ENCODE measurements at regions not wholly inside any gene's neighbourhood (a gene's known extent, or its start where the extent isn't known, plus 50 kb on each side); places are given as distances from the start of the nearest gene placed in this dataset.

DNA sequence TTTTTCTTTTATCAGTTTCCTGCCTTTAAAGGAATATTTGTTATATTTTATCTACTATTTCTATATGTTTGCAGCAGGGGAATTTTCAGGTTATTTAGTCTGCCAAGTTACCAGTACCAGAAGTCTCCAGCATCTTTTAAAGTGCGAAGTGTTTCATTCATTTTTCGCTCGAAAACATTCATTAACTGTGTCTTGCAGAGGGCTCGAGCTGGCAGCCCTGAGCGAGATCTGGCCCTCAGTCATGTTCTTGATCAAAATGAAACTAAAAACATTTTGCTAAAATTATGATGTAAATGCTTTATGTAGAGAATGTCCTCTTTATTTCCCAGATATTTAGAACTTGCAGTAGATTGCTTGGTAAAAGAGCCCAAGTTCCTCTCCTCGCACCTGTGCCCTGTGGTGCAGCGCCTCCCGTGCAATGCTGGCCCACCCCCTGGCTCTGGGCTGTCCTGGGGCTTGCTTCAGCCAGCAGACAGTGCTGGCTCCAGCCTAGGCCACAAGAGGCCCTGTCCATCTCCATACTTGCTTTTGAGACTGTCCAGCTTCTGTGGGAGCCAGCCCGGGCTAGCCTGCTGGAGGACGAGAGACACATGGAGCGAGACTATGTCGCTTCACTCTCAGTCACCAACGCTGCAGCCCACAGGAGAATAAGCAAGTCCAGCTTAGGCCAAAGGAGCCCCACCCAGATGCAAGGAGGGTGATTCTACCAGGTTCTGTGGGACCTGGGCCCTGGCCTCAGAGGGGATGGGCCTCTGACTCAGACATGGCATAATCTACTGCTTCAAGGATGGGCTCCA is 71.9 kb upstream of the PRR23E start:
- H3K4me1 Mint-ChIP-seq = no peaks in the 10 kb centered on the region
- DNase-seq = no peak
- no peaks in the 10 kb centered on the region for H3K9me3 Mint-ChIP-seq
- no peak overlapping the region for H3K27ac Mint-ChIP-seq
- no peaks in the 10 kb centered on the region for H3K36me3 Mint-ChIP-seq
- no peak overlapping the region for H3K4me3 Mint-ChIP-seq
- H3K27me3 Mint-ChIP-seq (ENCODE audit: low read depth in 3 of 3) = peaks cover 0 to 13% (median 9%) of the 10 kb centered on the region in 3 donors

DNA sequence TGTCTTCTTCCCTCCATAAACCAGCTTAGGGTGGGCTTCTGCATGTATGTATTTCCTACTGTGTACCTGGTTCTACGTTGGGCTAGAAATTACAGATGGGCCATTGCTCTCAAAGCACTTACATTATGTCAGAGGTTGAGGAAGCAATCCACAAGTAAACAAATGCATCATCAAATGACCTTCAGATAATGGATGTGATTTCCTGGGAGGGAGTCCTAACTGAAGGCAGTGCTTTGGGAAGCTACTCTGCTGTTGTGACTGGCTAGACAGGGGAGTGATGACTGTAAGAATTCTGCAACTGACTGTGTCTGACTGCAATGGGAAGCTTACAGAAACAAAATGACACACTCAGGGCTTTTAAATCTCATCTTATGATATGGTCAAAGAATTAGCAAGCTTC is 71.0 kb upstream of the PRR23E start:
- Mint-ChIP-seq H3K27me3 (ENCODE audit: low read depth in 3 of 3) (peaks cover 0 to 17% (median 9%) of the 10 kb centered on the region in 3 donors), H3K4me3 (no peak overlapping the region), H3K4me1 (no peaks in the 10 kb centered on the region), H3K36me3 (no peaks in the 10 kb centered on the region), H3K9me3 (no peaks in the 10 kb centered on the region), H3K27ac (no peak overlapping the region)
- no peak for DNase-seq

DNA sequence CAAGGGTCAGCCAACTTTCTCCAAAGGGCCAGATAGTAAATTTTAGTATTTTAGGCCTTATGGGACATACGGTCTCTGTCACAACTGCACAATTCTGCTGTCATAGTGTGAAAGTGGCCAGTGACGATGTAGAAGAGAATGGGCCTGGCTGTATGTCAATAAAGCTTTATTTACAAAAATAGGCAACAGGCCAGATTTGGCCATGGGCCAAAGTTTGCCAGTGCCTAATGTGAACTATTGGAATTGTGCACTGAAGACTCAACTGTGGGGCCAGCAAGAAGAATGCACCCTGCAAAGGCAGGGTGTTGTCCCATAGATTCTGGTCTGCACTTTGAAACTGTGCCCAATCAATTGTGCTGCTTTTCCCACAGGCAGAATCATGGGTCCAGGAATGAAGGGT is 69.4 kb upstream of the PRR23E start:
- DNase-seq = no peak
- Mint-ChIP-seq H3K9me3 (no peaks in the 10 kb centered on the region), H3K36me3 (no peaks in the 10 kb centered on the region), H3K27me3 (ENCODE audit: low read depth in 3 of 3) (peaks cover 0 to 17% (median 4%) of the 10 kb centered on the region in 3 donors), H3K4me1 (no peaks in the 10 kb centered on the region), H3K4me3 (no peak overlapping the region), H3K27ac (no peak overlapping the region)

DNA sequence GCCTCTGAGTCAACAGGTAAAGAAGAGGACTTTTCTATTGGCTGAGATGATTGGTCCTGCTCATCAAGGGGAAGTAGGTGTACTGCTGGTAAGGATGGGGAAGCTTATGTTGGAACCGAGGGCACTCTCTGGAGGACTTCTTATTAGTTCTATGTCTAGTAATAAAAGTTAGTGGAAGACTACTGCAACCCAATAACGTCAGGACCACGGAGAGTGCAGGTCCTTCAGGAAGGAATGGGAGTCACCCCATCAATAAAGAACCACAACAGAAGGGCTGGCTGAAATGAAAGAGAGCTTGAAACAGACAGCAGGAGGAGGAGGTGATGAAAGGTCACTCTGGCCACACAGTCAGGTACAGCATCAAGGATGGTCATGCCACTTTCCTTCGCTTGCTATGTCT is 68.8 kb upstream of the PRR23E start:
- H3K4me3 Mint-ChIP-seq = no peak overlapping the region
- no peak overlapping the region for H3K27ac Mint-ChIP-seq
- H3K9me3 Mint-ChIP-seq = no peaks in the 10 kb centered on the region
- H3K4me1 Mint-ChIP-seq = no peaks in the 10 kb centered on the region
- DNase-seq = no peak
- H3K27me3 Mint-ChIP-seq (ENCODE audit: low read depth in 3 of 3) = peaks cover 0 to 17% (median 2%) of the 10 kb centered on the region in 3 donors
- H3K36me3 Mint-ChIP-seq = no peaks in the 10 kb centered on the region

DNA sequence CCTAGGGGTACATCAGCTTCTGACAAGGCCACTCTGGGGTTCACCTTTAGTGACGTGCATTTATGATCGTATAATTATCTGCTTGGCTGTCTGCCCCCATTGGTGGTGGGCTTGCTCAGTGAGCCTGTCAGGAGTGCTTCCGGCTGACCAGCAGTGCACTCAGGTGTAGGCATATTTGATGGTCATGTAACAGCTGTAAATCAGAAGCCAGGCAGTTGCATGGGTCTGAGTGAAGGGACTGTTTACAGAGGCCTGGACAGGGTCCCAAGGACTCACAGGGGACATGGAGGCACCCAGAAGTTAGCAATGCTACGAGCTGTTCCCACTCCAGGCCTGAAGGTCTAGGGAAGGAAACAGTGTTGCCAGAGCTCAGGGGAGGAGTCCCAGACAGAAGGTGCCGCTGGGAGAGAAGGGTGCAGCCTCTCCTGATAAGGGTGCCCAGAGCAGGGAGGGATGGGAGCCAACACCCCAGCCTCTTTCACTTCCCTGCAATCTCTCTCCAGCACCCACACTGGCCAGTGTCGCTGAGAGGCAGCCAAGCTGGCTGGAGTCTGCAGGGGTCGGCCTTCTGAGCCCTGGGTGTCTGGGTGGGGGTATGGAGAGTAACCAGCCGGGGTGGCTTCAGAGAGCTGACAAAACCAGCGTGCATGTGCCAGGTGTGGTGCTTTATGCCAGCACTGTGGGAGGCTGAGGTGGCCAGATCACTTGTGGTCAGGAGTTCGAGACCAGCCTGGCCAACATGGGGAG is 61.3 kb upstream of the PRR23E start:
- Mint-ChIP-seq H3K4me1 (no peaks in the 10 kb centered on the region), H3K27me3 (ENCODE audit: low read depth in 3 of 3) (peaks cover 6 to 9% (median 6%) of the 10 kb centered on the region in 3 donors), H3K36me3 (no peaks in the 10 kb centered on the region), H3K4me3 (no peak overlapping the region), H3K27ac (no peak overlapping the region), H3K9me3 (no peaks in the 10 kb centered on the region)
- no peak for DNase-seq

DNA sequence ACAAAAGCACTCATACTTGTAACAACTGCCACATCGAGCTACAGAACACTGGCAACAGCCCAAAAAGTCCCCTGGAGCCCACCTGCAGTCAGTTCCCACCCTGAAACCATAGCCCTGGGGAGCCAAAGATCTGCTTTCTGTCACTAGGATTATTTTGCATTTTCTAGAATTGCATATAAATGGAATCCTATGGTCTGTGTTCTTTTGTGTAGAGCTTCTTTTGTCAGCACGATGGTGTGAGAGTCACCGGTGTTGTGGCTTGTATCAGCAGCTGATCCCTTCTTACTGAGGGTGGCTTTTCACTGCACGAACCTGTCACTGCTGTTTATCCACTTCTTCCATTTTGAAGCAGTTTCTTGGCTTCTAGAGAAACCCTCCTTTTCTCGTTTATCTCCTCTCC is 60.1 kb upstream of the PRR23E start:
- DNase-seq = no peak
- H3K36me3 Mint-ChIP-seq = no peaks in the 10 kb centered on the region
- no peak overlapping the region for H3K4me3 Mint-ChIP-seq
- H3K27me3 Mint-ChIP-seq (ENCODE audit: low read depth in 3 of 3) = peaks cover 2 to 9% (median 6%) of the 10 kb centered on the region in 3 donors
- no peak overlapping the region for H3K27ac Mint-ChIP-seq
- H3K9me3 Mint-ChIP-seq = no peaks in the 10 kb centered on the region
- H3K4me1 Mint-ChIP-seq = no peaks in the 10 kb centered on the region

DNA sequence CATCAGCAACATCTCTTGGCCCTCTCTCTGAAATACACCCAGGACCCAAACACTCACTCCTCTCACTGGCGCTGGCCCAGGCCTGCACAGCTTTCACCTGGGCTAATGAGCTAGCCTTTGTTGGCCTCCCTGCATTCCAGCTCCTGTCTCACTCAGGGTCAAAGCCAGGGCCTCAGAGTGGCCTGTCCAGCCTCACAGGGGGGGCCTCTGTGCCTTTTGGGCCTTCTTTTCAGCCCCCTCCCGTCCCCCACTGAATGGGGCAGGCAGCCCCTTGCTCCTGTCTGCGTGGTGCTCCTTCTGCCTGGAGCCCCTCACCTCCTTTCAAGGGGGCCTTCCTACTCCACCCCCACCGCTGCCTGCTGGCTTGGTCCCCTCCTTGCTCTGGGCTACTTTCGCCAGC is 59.0 kb upstream of the PRR23E start:
- Mint-ChIP-seq H3K9me3 (no peaks in the 10 kb centered on the region), H3K4me1 (no peaks in the 10 kb centered on the region), H3K27me3 (ENCODE audit: low read depth in 3 of 3) (peaks cover 2 to 9% (median 6%) of the 10 kb centered on the region in 3 donors), H3K36me3 (no peaks in the 10 kb centered on the region), H3K4me3 (no peak overlapping the region), H3K27ac (no peak overlapping the region)
- no peak for DNase-seq

DNA sequence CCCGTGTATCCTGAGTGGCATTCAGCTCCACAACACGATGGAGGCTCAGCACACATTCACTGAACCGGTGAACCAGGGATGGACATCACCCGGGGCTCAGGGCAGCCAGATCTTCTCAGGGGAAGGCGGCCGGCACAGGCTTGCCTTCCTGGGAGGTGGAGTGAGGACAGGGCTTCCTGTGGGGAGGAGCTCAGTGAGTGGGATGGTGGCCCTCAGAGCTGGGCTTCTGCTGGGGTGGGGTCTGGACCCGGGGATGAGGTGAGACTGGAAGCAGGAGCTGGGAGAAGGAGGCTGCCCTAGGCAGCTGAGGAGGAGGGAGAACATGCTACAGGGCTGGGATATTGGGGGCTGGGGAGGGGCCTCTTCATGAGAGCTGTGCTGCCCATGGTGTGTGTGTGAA is 58.5 kb upstream of the PRR23E start:
- DNase-seq = no peak
- Mint-ChIP-seq H3K36me3 (no peaks in the 10 kb centered on the region), H3K4me1 (no peaks in the 10 kb centered on the region), H3K27ac (peak overlapping the region in 1 of 6 donors; percentile 0), H3K4me3 (no peak overlapping the region), H3K9me3 (no peaks in the 10 kb centered on the region), H3K27me3 (ENCODE audit: low read depth in 3 of 3) (peaks cover 2 to 9% (median 6%) of the 10 kb centered on the region in 3 donors)

DNA sequence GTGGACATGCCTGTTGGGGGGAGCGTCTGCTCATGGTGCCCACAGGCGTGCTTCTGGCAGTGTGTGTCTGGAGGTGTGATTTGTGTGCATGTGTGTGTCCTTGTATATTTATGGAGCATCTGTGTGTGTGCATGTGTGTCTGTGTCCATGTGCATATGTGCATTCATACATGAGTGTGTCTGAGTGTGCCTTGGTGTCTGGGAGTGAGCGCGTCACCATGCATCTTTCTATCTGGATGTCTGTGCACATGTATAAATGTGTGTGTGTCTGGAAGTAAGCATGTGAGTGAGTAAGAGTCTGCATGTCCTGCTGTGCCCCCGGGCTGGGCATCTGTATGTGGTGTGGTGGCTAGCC is 58.1 kb upstream of the PRR23E start:
- H3K9me3 Mint-ChIP-seq = no peaks in the 10 kb centered on the region
- DNase-seq = no peak
- no peak overlapping the region for H3K4me3 Mint-ChIP-seq
- H3K27ac Mint-ChIP-seq = no peak overlapping the region
- no peaks in the 10 kb centered on the region for H3K36me3 Mint-ChIP-seq
- no peaks in the 10 kb centered on the region for H3K4me1 Mint-ChIP-seq
- H3K27me3 Mint-ChIP-seq (ENCODE audit: low read depth in 3 of 3) = peaks cover 2 to 7% (median 6%) of the 10 kb centered on the region in 3 donors

DNA sequence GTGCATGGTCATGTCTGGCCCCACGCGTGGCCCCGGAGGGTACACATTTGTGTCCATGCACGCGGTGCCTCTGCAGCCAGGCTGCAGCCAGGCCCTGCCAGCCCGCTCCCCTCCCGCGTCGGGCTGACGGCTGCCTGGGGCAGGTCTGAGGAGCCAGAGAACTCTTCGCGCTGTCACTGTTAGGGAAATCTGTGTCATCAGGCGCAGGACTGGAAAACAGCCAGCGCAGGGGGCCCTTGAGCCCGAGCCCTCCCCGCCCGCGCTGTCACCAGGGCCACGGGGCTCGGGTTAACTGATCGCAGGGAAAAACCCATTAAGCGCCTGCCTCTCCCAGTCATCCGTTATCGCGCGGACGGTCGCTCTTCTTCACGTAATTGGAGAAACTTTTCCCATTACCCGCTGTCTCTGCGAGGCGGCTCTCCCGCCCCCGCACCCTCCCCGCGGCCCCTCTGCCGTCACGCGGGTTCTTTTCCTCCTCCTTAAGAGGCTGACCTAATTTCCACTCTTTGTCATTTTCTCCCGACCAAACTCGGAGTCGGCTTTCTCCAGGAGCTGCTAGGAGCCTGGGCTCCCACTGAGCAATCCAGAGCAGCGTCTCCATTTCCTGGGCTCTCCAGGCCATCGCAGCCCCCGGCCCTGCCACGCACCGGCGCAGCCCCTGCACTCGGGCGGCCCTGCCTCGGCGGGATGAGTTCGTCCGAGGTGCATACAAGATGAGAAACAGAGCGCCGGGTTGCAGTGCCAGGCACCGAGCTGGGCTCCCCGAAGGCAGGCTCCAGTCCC is 57.5 kb upstream of the PRR23E start:
- Mint-ChIP-seq H3K9me3 (no peaks in the 10 kb centered on the region), H3K4me3 (no peak overlapping the region), H3K27me3 (ENCODE audit: low read depth in 3 of 3) (peaks cover 2 to 7% (median 6%) of the 10 kb centered on the region in 3 donors), H3K36me3 (no peaks in the 10 kb centered on the region), H3K4me1 (no peaks in the 10 kb centered on the region), H3K27ac (no peak overlapping the region)
- DNase-seq = no peak

DNA sequence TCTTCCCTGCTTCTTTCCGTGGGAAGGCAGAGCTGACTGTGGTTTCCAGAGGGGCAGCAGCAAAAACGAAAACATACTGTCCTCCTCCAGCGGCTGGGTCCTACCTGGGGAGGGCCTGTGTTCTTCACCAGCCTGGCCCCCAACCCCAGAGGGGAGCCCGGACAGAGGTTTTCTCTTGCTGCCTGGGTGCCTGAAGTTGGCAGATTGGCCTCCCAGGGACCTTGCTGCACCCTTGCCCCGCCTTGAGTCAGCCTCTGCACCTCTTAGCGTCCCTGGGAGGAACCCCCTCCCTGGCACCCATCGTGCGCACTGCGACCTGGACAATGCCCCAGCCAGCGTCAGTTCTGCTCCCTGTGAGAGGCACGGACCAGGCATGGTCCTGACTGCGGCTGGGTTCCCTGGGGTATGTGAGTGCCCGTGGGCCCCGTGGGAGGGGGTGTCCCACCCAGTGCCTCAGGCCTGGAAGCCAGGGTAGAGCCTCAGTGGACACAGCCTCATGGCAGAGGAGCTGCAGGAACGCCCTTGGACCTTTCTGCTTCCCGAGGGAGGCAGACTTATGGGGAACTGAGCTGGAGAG is 56.8 kb upstream of the PRR23E start:
- Mint-ChIP-seq H3K27ac (no peak overlapping the region), H3K4me1 (no peaks in the 10 kb centered on the region), H3K9me3 (no peaks in the 10 kb centered on the region), H3K4me3 (no peak overlapping the region), H3K27me3 (ENCODE audit: low read depth in 3 of 3) (peaks cover 2 to 7% (median 6%) of the 10 kb centered on the region in 3 donors), H3K36me3 (no peaks in the 10 kb centered on the region)
- DNase-seq = no peak

DNA sequence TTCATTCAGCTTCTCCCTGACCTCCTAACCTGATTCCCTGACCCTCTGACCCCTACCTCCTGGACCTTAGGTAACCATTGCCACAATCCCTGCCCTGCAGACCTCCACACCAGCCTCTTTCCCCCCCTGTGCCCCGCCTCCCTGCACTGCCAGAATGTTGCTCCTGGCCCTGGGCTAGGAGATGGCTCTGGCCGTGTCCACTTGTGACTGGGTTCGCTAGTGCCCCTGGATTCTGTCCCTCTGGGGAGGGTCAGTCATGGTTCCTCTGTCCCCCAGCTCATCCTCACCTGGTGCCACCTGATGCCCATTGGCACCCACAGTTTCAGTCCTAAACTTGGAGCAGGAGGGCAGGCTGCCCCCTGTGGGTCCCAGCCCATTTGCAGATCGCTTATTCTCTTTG is 56.2 kb upstream of the PRR23E start:
- H3K36me3 Mint-ChIP-seq = no peaks in the 10 kb centered on the region
- no peak overlapping the region for H3K4me3 Mint-ChIP-seq
- DNase-seq = no peak
- no peaks in the 10 kb centered on the region for H3K9me3 Mint-ChIP-seq
- no peaks in the 10 kb centered on the region for H3K4me1 Mint-ChIP-seq
- H3K27me3 Mint-ChIP-seq (ENCODE audit: low read depth in 3 of 3) = peaks cover 2 to 7% (median 6%) of the 10 kb centered on the region in 3 donors
- no peak overlapping the region for H3K27ac Mint-ChIP-seq

DNA sequence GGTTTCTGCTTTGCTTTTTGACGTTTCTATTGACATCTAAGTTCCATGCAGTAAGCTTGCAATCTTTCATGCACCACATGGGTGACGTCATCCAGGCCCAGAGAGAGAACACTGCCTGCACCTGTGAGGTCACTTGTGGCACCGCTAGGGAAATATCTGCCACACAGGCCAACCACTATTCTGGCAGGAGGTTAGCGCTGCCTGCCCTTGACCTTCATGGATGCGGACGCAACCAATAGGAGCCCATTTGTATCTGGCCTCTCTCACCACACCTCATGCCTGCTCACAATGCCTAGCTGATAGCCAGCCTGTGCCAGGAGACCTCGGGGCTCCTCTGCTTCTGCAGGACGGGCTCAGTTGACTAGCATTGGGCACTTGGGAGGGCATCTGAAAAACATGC is 55.8 kb upstream of the PRR23E start:
- H3K4me1 Mint-ChIP-seq = no peaks in the 10 kb centered on the region
- H3K27me3 Mint-ChIP-seq (ENCODE audit: low read depth in 3 of 3) = peaks cover 0 to 6% (median 6%) of the 10 kb centered on the region in 3 donors
- no peak overlapping the region for H3K4me3 Mint-ChIP-seq
- DNase-seq = no peak
- H3K36me3 Mint-ChIP-seq = no peaks in the 10 kb centered on the region
- H3K27ac Mint-ChIP-seq = no peak overlapping the region
- no peaks in the 10 kb centered on the region for H3K9me3 Mint-ChIP-seq
